ENCODE measurements at regions not wholly inside any gene's neighbourhood (a gene's known extent, or its start where the extent isn't known, plus 50 kb on each side); places are given as distances from the start of the nearest gene placed in this dataset.

- no peaks in the 10 kb centered on the region for H3K9me3 ChIP-seq
- DNase-seq (no peak), ATAC-seq (no peak)
- no peaks in the 10 kb centered on the region for H3K36me3 ChIP-seq
- H3K4me1 ChIP-seq, result no peaks in the 10 kb centered on the region
- intact Hi-C loops (cut with DNase I; ENCODE audit: low total_unique reads), result no loop called here
- in situ Hi-C loops (cut with MboI; ENCODE audit: low sequenced_read_pairs in 4 of 4), result no loop called here
- no peaks in the 10 kb centered on the region for H3K27me3 ChIP-seq
- TF ChIP-seq POLR2A (IDR thresholded peaks at IDR 0.05), result no peak
- no peak for TF ChIP-seq CTCF (IDR thresholded peaks at IDR 0.05 in 4 of 5, conservative IDR thresholded peaks at IDR 0.05 in 1 of 5)
- no peak overlapping the region for H3K4me3 ChIP-seq
- H3K27ac ChIP-seq, result no peak overlapping the region
Observed at GRCh38 chr5:18270635-18271338, 636.5 kb downstream of the TAF11L14 start.

- ATAC-seq, result no peak
- intact Hi-C loops (cut with DNase I; ENCODE audit: low total_unique reads) (no loop called here), in situ Hi-C loops (cut with MboI; ENCODE audit: low sequenced_read_pairs in 4 of 4) (loop anchor here in 1 of 4 donors (25.0 kb wide), 1 partner anchor 1040 kb away; no protein-coding TSS in a partner anchor)
- no peaks in the 10 kb centered on the region for H3K27me3 ChIP-seq
- DNase-seq, result no peak
- H3K4me3 ChIP-seq, result no peak overlapping the region
- no peak for TF ChIP-seq POLR2A (IDR thresholded peaks at IDR 0.05)
- TF ChIP-seq CTCF (IDR thresholded peaks at IDR 0.05 in 4 of 5, conservative IDR thresholded peaks at IDR 0.05 in 1 of 5), result no peak
- H3K36me3 ChIP-seq, result no peaks in the 10 kb centered on the region
- H3K4me1 ChIP-seq, result no peaks in the 10 kb centered on the region
- H3K27ac ChIP-seq, result no peak overlapping the region
- H3K9me3 ChIP-seq, result no peaks in the 10 kb centered on the region
Observed at GRCh38 chr5:18276939-18277338, 642.7 kb downstream of the TAF11L14 start.

GRCh38 chr5:18281947-18282581, 647.8 kb downstream of the TAF11L14 start:
- in situ Hi-C loops (cut with MboI; ENCODE audit: low sequenced_read_pairs in 4 of 4) (loop anchor here in 1 of 4 donors (25.0 kb wide), 1 partner anchor 1045 kb away; no protein-coding TSS in a partner anchor), intact Hi-C loops (cut with DNase I; ENCODE audit: low total_unique reads) (no loop called here)
- no peaks in the 10 kb centered on the region for H3K4me1 ChIP-seq
- no peak overlapping the region for H3K4me3 ChIP-seq
- DNase-seq (no peak), ATAC-seq (no peak)
- TF ChIP-seq CTCF (IDR thresholded peaks at IDR 0.05 in 4 of 5, conservative IDR thresholded peaks at IDR 0.05 in 1 of 5), result no peak
- TF ChIP-seq POLR2A (IDR thresholded peaks at IDR 0.05), result no peak
- H3K27ac ChIP-seq, result no peak overlapping the region
- H3K9me3 ChIP-seq, result no peaks in the 10 kb centered on the region
- no peaks in the 10 kb centered on the region for H3K36me3 ChIP-seq
- H3K27me3 ChIP-seq, result no peaks in the 10 kb centered on the region

GRCh38 chr5:18285257-18285656, 651.0 kb downstream of the TAF11L14 start:
- no peaks in the 10 kb centered on the region for H3K4me1 ChIP-seq
- ATAC-seq, result no peak
- in situ Hi-C loops (cut with MboI; ENCODE audit: low sequenced_read_pairs in 4 of 4), result loop anchor here in 1 of 4 donors (25.0 kb wide), 1 partner anchor 1048 kb away; no protein-coding TSS in a partner anchor

More at GRCh38 chr5:18285257-18285656, 651.0 kb downstream of the TAF11L14 start:
- H3K27ac ChIP-seq, result no peak overlapping the region
- TF ChIP-seq POLR2A (IDR thresholded peaks at IDR 0.05) (no peak), CTCF (IDR thresholded peaks at IDR 0.05 in 4 of 5, conservative IDR thresholded peaks at IDR 0.05 in 1 of 5) (no peak)
- H3K4me3 ChIP-seq, result no peak overlapping the region
- intact Hi-C loops (cut with DNase I; ENCODE audit: low total_unique reads), result no loop called here
- DNase-seq, result no peak
- no peaks in the 10 kb centered on the region for H3K9me3 ChIP-seq
- H3K36me3 ChIP-seq, result no peaks in the 10 kb centered on the region
- H3K27me3 ChIP-seq, result no peaks in the 10 kb centered on the region
